ENCODE measurements at regions not wholly inside any gene's neighbourhood (a gene's known extent, or its start where the extent isn't known, plus 50 kb on each side); places are given as distances from the start of the nearest gene placed in this dataset.

- TF ChIP-seq CTCF (IDR thresholded peaks at IDR 0.05) (no peak), ZFX (IDR thresholded peaks at IDR 0.05; ENCODE audit: borderline replicate concordance) (no peak)
Observed at GRCh38 chr17:13171790-13172189, 154.0 kb upstream of the ELAC2 start.
